GM12878 (cell line): ENCODE measurements at regions not wholly inside any gene's neighbourhood (a gene's known extent, or its start where the extent isn't known, plus 50 kb on each side); places are given as distances from the start of the nearest gene placed in this dataset.

Experiments
- BRCA1 ChIP-seq: IDR thresholded peaks from 2 replicates; pipeline ENCODE4 v1.6.1; 2011; ENCODE audit warnings: low read depth, low read length, improper control_type of control experiment
- CHD4 ChIP-seq: fragments of 200-600 bp; sonication (generic); IDR thresholded peaks from 2 replicates; pipeline ENCODE4 v1.6.1; 2016; ENCODE audit warnings: mild to moderate bottlenecking
- EED ChIP-seq: sonication (generic); IDR thresholded peaks from 2 replicates; pipeline ENCODE4 v1.6.1; 2016; ENCODE audit warnings: antibody characterized with exemption, low read depth
- GATAD2B ChIP-seq: fragments of 450-650 bp; conservative IDR thresholded peaks from 2 replicates; pipeline ENCODE4 v1.6.1; 2017; ENCODE audit warnings: low read depth, mild to moderate bottlenecking, moderate library complexity
- IKZF2 ChIP-seq, 2 experiments: fragments of 450-650 bp; IDR thresholded peaks; 2 replicates each; pipeline ENCODE4 v1.6.1; 2017; ENCODE audit warnings: mild to moderate bottlenecking in 2 of 2, moderate library complexity in 2 of 2
- IRF4 ChIP-seq: IDR thresholded peaks from 2 replicates; pipeline ENCODE4 v1.6.1; 2011; ENCODE audit warnings: low read depth, low read length
- JUND ChIP-seq: IDR thresholded peaks from 2 replicates; pipeline ENCODE4 v1.6.1; 2012; ENCODE audit warnings: low read depth, mild to moderate bottlenecking, low read length, improper control_type of control experiment, moderate library complexity
- MTA2 ChIP-seq: fragments of 450-650 bp; IDR thresholded peaks from 2 replicates; pipeline ENCODE4 v1.6.1; 2016; ENCODE audit warnings: low read depth, mild to moderate bottlenecking, moderate library complexity
- POLR2A ChIP-seq: IDR thresholded peaks from 2 replicates; pipeline ENCODE4 v1.6.1; 2011; ENCODE audit warnings: low read depth, mild to moderate bottlenecking, low read length
- RAD51 ChIP-seq: fragments of 450-650 bp; IDR thresholded peaks from 2 replicates; pipeline ENCODE4 v1.6.1; 2016; ENCODE audit warnings: moderate library complexity, mild to moderate bottlenecking, inconsistent platforms
- RELA ChIP-seq: fragments of 450-650 bp; IDR thresholded peaks from 2 replicates; pipeline ENCODE4 v1.8.0; 2014; ENCODE audit warnings: borderline replicate concordance; ENCODE audit not compliant: partially characterized antibody
- SRF ChIP-seq, 2 experiments: IDR thresholded peaks; 2 replicates each; pipeline ENCODE4 v1.6.1; 2011; ENCODE audit warnings: low read depth in 2 of 2, low read length in 2 of 2, mild to moderate bottlenecking in 1 of 2, moderate library complexity in 1 of 2
- TCF12 ChIP-seq: IDR thresholded peaks from 2 replicates; pipeline ENCODE4 v1.6.1; 2011; ENCODE audit warnings: low read depth, mild to moderate bottlenecking, low read length
- YBX1 ChIP-seq: fragments of 450-650 bp; IDR thresholded peaks from 2 replicates; pipeline ENCODE4 v1.6.1; 2016; ENCODE audit warnings: antibody characterized with exemption
- ZBTB40 ChIP-seq: fragments of 450-650 bp; IDR thresholded peaks from 2 replicates; pipeline ENCODE4 v1.6.1; 2016; ENCODE audit warnings: mild to moderate bottlenecking, moderate library complexity, borderline replicate concordance
- ZNF217 ChIP-seq: fragments of 450-650 bp; IDR thresholded peaks from 2 replicates; pipeline ENCODE4 v1.6.1; 2017; ENCODE audit warnings: antibody characterized with exemption, mild to moderate bottlenecking
- ZNF24 ChIP-seq: fragments of 450-650 bp; IDR thresholded peaks from 2 replicates; pipeline ENCODE4 v1.6.1; 2017; ENCODE audit warnings: antibody characterized with exemption, mild to moderate bottlenecking
- TF ChIP-seq, protein P1 (sequence below): fragments of 450-650 bp; IDR thresholded peaks from 2 replicates; pipeline ENCODE4 v1.6.1; 2017; ENCODE audit warnings: mild to moderate bottlenecking, low read depth, inconsistent platforms; ENCODE audit not compliant: poor library complexity, severe bottlenecking
- TF ChIP-seq, protein P2 (sequence below): fragments of 450-650 bp; IDR thresholded peaks from 2 replicates; pipeline ENCODE4 v1.6.1; 2016; ENCODE audit warnings: mild to moderate bottlenecking

DNA sequence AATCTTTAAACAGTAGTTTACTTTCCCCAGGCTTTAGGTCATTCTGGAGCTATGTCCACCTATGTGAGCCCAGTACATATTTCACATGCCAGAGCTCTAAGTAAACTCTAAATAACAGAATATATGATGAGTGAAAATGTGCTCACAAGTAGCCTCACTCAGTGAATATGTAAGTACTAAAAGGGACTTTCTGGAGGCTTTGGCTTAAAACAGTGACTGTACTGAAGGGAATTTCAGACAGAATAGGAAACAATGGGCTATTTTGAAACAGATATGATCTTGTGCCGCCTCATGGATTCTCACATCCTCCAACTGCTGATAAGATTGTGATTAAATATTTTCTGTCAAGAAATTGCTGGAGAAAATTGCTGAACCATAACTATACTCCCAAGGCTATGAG is 747.9 kb downstream of the SOCS6 start (continued):
- TF ChIP-seq ZBTB40 = no peak
- no peak; the same call in 1 of the 2 replicates for TF ChIP-seq GATAD2B
- TF ChIP-seq ZNF217 = no peak
- TF ChIP-seq MTA2 = peak; percentile 42; the same call in 1 of the 2 replicates
- TF ChIP-seq RELA = no peak
- TF ChIP-seq TCF12 = no peak
- TF ChIP-seq, protein P1, sequence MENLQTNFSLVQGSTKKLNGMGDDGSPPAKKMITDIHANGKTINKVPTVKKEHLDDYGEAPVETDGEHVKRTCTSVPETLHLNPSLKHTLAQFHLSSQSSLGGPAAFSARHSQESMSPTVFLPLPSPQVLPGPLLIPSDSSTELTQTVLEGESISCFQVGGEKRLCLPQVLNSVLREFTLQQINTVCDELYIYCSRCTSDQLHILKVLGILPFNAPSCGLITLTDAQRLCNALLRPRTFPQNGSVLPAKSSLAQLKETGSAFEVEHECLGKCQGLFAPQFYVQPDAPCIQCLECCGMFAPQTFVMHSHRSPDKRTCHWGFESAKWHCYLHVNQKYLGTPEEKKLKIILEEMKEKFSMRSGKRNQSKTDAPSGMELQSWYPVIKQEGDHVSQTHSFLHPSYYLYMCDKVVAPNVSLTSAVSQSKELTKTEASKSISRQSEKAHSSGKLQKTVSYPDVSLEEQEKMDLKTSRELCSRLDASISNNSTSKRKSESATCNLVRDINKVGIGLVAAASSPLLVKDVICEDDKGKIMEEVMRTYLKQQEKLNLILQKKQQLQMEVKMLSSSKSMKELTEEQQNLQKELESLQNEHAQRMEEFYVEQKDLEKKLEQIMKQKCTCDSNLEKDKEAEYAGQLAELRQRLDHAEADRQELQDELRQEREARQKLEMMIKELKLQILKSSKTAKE = no peak
- no peak for TF ChIP-seq YBX1
- TF ChIP-seq ZNF24 = no peak
- peak; percentile 53 to 59; a peak in 2 of 4 replicates for TF ChIP-seq IKZF2 (IDR thresholded peaks at IDR 0.05)
- no peak for TF ChIP-seq BRCA1
- TF ChIP-seq RAD51 = no peak
- TF ChIP-seq POLR2A = no peak
- TF ChIP-seq CHD4 = no peak
- TF ChIP-seq, protein P2, sequence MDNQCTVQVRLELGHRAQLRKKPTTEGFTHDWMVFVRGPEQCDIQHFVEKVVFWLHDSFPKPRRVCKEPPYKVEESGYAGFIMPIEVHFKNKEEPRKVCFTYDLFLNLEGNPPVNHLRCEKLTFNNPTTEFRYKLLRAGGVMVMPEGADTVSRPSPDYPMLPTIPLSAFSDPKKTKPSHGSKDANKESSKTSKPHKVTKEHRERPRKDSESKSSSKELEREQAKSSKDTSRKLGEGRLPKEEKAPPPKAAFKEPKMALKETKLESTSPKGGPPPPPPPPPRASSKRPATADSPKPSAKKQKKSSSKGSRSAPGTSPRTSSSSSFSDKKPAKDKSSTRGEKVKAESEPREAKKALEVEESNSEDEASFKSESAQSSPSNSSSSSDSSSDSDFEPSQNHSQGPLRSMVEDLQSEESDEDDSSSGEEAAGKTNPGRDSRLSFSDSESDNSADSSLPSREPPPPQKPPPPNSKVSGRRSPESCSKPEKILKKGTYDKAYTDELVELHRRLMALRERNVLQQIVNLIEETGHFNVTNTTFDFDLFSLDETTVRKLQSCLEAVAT = no peak
- no peak for TF ChIP-seq EED
- TF ChIP-seq IRF4 = no peak
- TF ChIP-seq SRF (IDR thresholded peaks at IDR 0.05; ENCODE audit: low read depth in 2 of 2, low read length in 2 of 2) = no peak
- TF ChIP-seq JUND = no peak
